Endodermal cell (in vitro differentiated cells): ENCODE measurements at regions not wholly inside any gene's neighbourhood (a gene's known extent, or its start where the extent isn't known, plus 50 kb on each side); places are given as distances from the start of the nearest gene placed in this dataset.

Experiments used
- DNase-seq: peaks from one replicate; pipeline ENCODE4 v3.0.0-alpha.2; 2017
- H3K27ac ChIP-seq: 2 replicates; pipeline ENCODE4 v1.5.1; 2013; ENCODE audit warnings: mild to moderate bottlenecking, low read depth, low read length, moderate library complexity
- H3K27me3 ChIP-seq: 2 replicates; pipeline ENCODE4 v1.6.1; 2013; ENCODE audit warnings: mild to moderate bottlenecking, low read length, moderate library complexity; ENCODE audit not compliant: insufficient read depth, control insufficient read depth, poor library complexity, severe bottlenecking
- H3K36me3 ChIP-seq: 2 replicates; pipeline ENCODE4 v1.7.0; 2013; ENCODE audit warnings: mild to moderate bottlenecking, low read length, moderate library complexity; ENCODE audit not compliant: control insufficient read depth, insufficient read depth
- H3K4me1 ChIP-seq: one replicate; pipeline ENCODE4 v1.7.0; 2013; ENCODE audit warnings: low read length; ENCODE audit not compliant: control insufficient read depth, insufficient read depth
- H3K4me3 ChIP-seq: 2 replicates; pipeline ENCODE4 v1.5.1; 2013; ENCODE audit warnings: mild to moderate bottlenecking, low read length, moderate library complexity
- H3K9ac ChIP-seq: 2 replicates; pipeline ENCODE4 v1.6.1; 2013; ENCODE audit warnings: mild to moderate bottlenecking, low read length, moderate library complexity; ENCODE audit not compliant: poor library complexity, severe bottlenecking; ENCODE audit errors: extremely low read depth
- H3K9me3 ChIP-seq: 2 replicates; pipeline ENCODE4 v1.6.1; 2013; ENCODE audit warnings: mild to moderate bottlenecking, low read length, moderate library complexity; ENCODE audit not compliant: control insufficient read depth
- H3K27ac Mint-ChIP-seq: 2 replicates; pipeline ENCODE4 v1.8.0; 2020; ENCODE audit warnings: mixed read lengths
- H3K27me3 Mint-ChIP-seq: 2 replicates; pipeline ENCODE4 v1.8.0; 2021; ENCODE audit warnings: mild to moderate bottlenecking, mixed read lengths; ENCODE audit not compliant: insufficient read depth
- H3K36me3 Mint-ChIP-seq: 2 replicates; pipeline ENCODE4 v1.8.0; 2020; ENCODE audit warnings: low read depth, mixed read lengths
- H3K4me1 Mint-ChIP-seq: 2 replicates; pipeline ENCODE4 v1.8.0; 2020; ENCODE audit warnings: mixed read lengths
- H3K4me3 Mint-ChIP-seq: 2 replicates; pipeline ENCODE4 v1.8.0; 2020; ENCODE audit warnings: mild to moderate bottlenecking, moderate library complexity, mixed read lengths
- H3K9me3 Mint-ChIP-seq: 2 replicates; pipeline ENCODE4 v1.8.0; 2020; ENCODE audit warnings: mild to moderate bottlenecking, mixed read lengths
- CTCF ChIP-seq: fragments of 200-600 bp; sonication (generic); conservative IDR thresholded peaks from 2 replicates; pipeline ENCODE4 v1.5.0; 2021; ENCODE audit warnings: antibody characterized with exemption, mild to moderate bottlenecking
- WGBS, 2 experiments: methylation state at CpG; one replicate each; pipeline versions ENCODE4 v1.1.5 to v1.1.7; 2013; ENCODE audit warnings: missing lambda C conversion rate in 2 of 2, mixed read lengths in 1 of 2; ENCODE audit not compliant: insufficient coverage in 1 of 2, insufficient read length in 1 of 2; 5-methylcytosine and 5-hydroxymethylcytosine counted together

GRCh38 chr10:78955206-78955605 lies 113.6 kb upstream of the ZMIZ1 start:
- Mint-ChIP-seq H3K27ac (no peak overlapping the region), H3K4me1 (peaks cover 7% of the 10 kb centered on the region), H3K4me3 (no peak overlapping the region), H3K27me3 (peaks cover 4% of the 10 kb centered on the region), H3K36me3 (no peaks in the 10 kb centered on the region), H3K9me3 (no peaks in the 10 kb centered on the region)
- no peak for TF ChIP-seq CTCF
- WGBS, 2 experiments: 90 to 92% methylated on average over 2 to 3 of the region's 3 CpGs
- no peaks in the 10 kb centered on the region for H3K9me3 ChIP-seq
- no peak overlapping the region for H3K4me3 ChIP-seq
- H3K27ac ChIP-seq: no peak overlapping the region
- peaks cover 2% of the 10 kb centered on the region for H3K4me1 ChIP-seq
- H3K9ac ChIP-seq: no peak overlapping the region
- no peaks in the 10 kb centered on the region for H3K36me3 ChIP-seq
- no peaks in the 10 kb centered on the region for H3K27me3 ChIP-seq
- no peak for DNase-seq

- TF ChIP-seq CTCF: peak; percentile 59
- no peak overlapping the region for H3K4me3 Mint-ChIP-seq
- peaks cover 14% of the 10 kb centered on the region for H3K4me1 Mint-ChIP-seq
- H3K36me3 ChIP-seq: no peaks in the 10 kb centered on the region
- H3K4me1 ChIP-seq: peaks cover 2% of the 10 kb centered on the region
- no peaks in the 10 kb centered on the region for H3K27me3 ChIP-seq
- no peaks in the 10 kb centered on the region for H3K9me3 ChIP-seq
- peaks cover 4% of the 10 kb centered on the region for H3K27me3 Mint-ChIP-seq
- H3K9ac ChIP-seq: no peak overlapping the region
- no peak overlapping the region for H3K4me3 ChIP-seq
- peak; percentile 75 for DNase-seq
- no peaks in the 10 kb centered on the region for H3K36me3 Mint-ChIP-seq
- H3K27ac ChIP-seq: no peak overlapping the region
- H3K27ac Mint-ChIP-seq: no peak overlapping the region
- WGBS, 2 experiments: 70 to 88% methylated on average over 2 to 5 of the region's 5 CpGs
- H3K9me3 Mint-ChIP-seq: no peaks in the 10 kb centered on the region
Measured at GRCh38 chr10:78956391-78956790, 112.4 kb upstream of the ZMIZ1 start.

GRCh38 chr10:78957471-78958039 lies 111.2 kb upstream of the ZMIZ1 start:
- Mint-ChIP-seq H3K4me3 (no peak overlapping the region), H3K27ac (no peak overlapping the region), H3K27me3 (peaks cover 4% of the 10 kb centered on the region), H3K9me3 (no peaks in the 10 kb centered on the region), H3K36me3 (no peaks in the 10 kb centered on the region), H3K4me1 (peaks cover 23% of the 10 kb centered on the region)
- Histone ChIP-seq H3K4me3 (no peak overlapping the region), H3K9me3 (no peaks in the 10 kb centered on the region), H3K36me3 (no peaks in the 10 kb centered on the region), H3K27me3 (no peaks in the 10 kb centered on the region), H3K9ac (no peak overlapping the region), H3K27ac (no peak overlapping the region), H3K4me1 (peaks cover 7% of the 10 kb centered on the region)
- DNase-seq: no peak
- no peak for TF ChIP-seq CTCF
- WGBS, 2 experiments: 79 to 92% methylated on average over 2 of the region's 2 CpGs
